HL-60 (cell line): ENCODE measurements at regions not wholly inside any gene's neighbourhood (a gene's known extent, or its start where the extent isn't known, plus 50 kb on each side); places are given as distances from the start of the nearest gene placed in this dataset.

Experiments used
- CTCF ChIP-seq: IDR thresholded peaks from one replicate; pipeline ENCODE4 v1.5.1; 2011; ENCODE audit warnings: low read length, control low read depth, inconsistent platforms; ENCODE audit not compliant: insufficient read depth
- POLR2AphosphoS5 ChIP-seq: IDR thresholded peaks from 2 replicates; pipeline ENCODE4 v1.6.1; 2012; ENCODE audit warnings: low read depth
- REST ChIP-seq: IDR thresholded peaks from 2 replicates; pipeline ENCODE4 v1.6.1; 2012; ENCODE audit warnings: low read depth; ENCODE audit not compliant: insufficient replicate concordance

- TF ChIP-seq REST, result no peak
- no peak for TF ChIP-seq POLR2AphosphoS5
- no peak for TF ChIP-seq CTCF
These were observed 211.1 kb upstream of the CIBAR2 start for GRCh38 chr16:85323230-85323960.
